Activated CD8-positive, alpha-beta T cell treated with anti-CD3 and anti-CD28 coated beads for 36 hours (primary cell): ENCODE measurements at regions not wholly inside any gene's neighbourhood (a gene's known extent, or its start where the extent isn't known, plus 50 kb on each side); places are given as distances from the start of the nearest gene placed in this dataset.
"Not testable (repeated sequence)": the region's sequence is repeated elsewhere in the genome, so short reads cannot be mapped to it uniquely, and the experiment has no call there.

ENCODE experiments used
- ATAC-seq: fragments of 200-7000 bp; cut with Tn5 transposase; one replicate; pipeline ENCODE4 v1.10.0; 2021; ENCODE audit warnings: mild to moderate bottlenecking, moderate library complexity
- CTCF ChIA-PET: fragments of 350-600 bp; sonication (Branson Sonifier 250); formaldehyde crosslinking; loops from one replicate; lab custom pipeline; 2021; ENCODE audit warnings: antibody characterized with exemption; lab: Charles Lee
- POLR2A ChIA-PET: fragments of 350-600 bp; sonication (Branson Sonifier 250); formaldehyde crosslinking; loops from one replicate; lab custom pipeline; 2021; ENCODE audit warnings: antibody characterized with exemption; lab: Charles Lee
- DNase-seq: peaks from one replicate; pipeline ENCODE4 v3.0.0-alpha.2; 2020
- H3K27ac Mint-ChIP-seq: one replicate; pipeline ENCODE4 v1.8.0; 2021; ENCODE audit warnings: mild to moderate bottlenecking, mixed read lengths
- H3K27me3 Mint-ChIP-seq: one replicate; pipeline ENCODE4 v1.8.0; 2021; ENCODE audit warnings: mixed read lengths
- H3K36me3 Mint-ChIP-seq: one replicate; pipeline ENCODE4 v1.8.0; 2021; ENCODE audit warnings: low read depth, mixed read lengths
- H3K4me1 Mint-ChIP-seq: one replicate; pipeline ENCODE4 v1.8.0; 2021; ENCODE audit warnings: low read depth, mixed read lengths
- H3K4me3 Mint-ChIP-seq: one replicate; pipeline ENCODE4 v1.8.0; 2021; ENCODE audit warnings: mild to moderate bottlenecking, moderate library complexity, mixed read lengths
- H3K9me3 Mint-ChIP-seq: one replicate; pipeline ENCODE4 v1.8.0; 2021; ENCODE audit warnings: mixed read lengths
- intact Hi-C: fragments of 100-400 bp; cut with micrococcal nuclease; formaldehyde crosslinking; loops from one replicate; pipeline ENCODE4 v1.10.0; 2022

DNA sequence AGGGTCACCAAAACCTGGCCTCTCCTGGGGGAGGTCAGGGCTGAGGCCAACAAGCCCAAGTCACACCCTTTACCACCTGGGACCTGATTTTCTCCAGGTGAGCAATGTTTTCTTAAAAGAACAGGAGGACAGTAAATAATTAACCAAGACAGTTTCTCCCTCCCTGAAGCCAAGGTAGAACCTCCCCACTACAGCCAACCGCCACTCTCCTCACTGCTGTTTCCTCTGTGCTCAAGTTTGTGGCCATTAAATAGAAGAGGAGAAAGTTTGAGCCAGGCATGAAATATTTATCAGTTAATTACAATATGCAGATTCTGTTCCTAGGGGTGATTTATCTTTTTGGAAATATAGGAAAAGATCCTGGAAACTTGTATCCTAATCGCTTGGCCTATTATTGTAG lies 150.6 kb upstream of the ANKRD20A1 start:
- H3K4me3 Mint-ChIP-seq, DNase-seq, H3K27me3 Mint-ChIP-seq, H3K9me3 Mint-ChIP-seq, intact Hi-C loops, ATAC-seq, H3K27ac Mint-ChIP-seq, H3K4me1 Mint-ChIP-seq, POLR2A ChIA-PET, H3K36me3 Mint-ChIP-seq, CTCF ChIA-PET: not testable (repeated sequence)

DNA sequence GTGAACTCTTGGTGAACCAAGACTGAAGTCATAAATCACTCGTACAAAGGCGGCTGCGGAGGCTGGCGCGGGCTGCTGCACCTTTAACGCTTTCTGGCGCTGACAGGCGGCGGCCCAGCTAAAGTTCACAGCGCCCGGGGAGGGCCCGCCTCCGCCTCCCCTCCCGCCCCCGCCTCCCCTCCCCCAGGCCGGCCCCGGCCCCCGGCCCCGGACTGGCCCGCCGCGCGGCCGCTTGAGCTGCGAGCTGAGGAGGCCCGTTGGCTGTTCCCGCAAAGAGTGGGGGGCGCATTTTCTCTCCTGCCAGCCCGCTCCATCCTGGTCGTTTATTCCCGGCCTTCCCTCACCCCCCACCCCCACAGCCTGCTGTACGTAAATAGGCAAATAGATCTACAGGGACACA lies 147.3 kb upstream of the ANKRD20A1 start:
- H3K27me3 Mint-ChIP-seq, H3K4me3 Mint-ChIP-seq, CTCF ChIA-PET, intact Hi-C loops, H3K27ac Mint-ChIP-seq, H3K36me3 Mint-ChIP-seq, H3K4me1 Mint-ChIP-seq, H3K9me3 Mint-ChIP-seq, POLR2A ChIA-PET, DNase-seq, ATAC-seq: not testable (repeated sequence)

DNA sequence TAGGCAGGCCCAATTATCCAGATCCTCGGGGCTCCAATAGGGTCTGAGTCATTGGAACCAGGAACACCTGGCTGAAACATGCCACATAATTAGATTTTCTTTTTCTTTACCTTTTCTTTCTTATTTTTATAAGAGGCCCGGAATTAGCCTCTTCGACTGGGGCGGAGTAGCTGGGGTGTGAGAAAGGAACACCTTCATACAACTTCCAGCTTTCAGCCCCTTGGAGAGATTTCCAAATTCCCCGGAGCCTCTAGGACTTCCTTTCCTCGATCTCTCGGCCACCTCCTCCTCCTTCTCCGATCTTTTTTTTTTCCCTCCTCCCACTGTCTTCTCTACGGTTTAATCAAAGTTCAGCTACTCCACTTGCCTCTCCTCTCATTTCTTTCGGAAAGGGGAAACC lies 146.8 kb upstream of the ANKRD20A1 start:
- H3K9me3 Mint-ChIP-seq, DNase-seq, H3K36me3 Mint-ChIP-seq, intact Hi-C loops, ATAC-seq, H3K27me3 Mint-ChIP-seq, H3K27ac Mint-ChIP-seq, H3K4me1 Mint-ChIP-seq, POLR2A ChIA-PET, CTCF ChIA-PET, H3K4me3 Mint-ChIP-seq: not testable (repeated sequence)

DNA sequence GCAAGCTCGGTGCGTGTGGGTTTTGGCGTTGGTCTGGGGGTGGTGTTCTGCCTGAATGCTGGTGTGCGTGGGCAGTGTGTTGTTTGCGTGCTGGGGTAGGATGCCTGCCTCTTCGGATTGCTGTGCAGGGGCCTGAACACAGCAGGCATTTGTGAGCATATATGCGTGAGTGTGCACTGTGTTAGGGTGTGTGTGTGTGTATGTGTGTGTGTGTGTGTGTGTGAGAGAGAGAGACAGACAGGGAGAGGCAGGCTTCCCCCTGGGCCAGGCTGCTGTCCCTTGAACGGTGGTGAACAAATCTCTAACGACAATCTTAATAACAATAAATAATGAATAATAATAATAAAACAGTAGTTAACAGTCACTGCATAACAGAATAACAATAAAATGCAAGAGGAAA lies 145.8 kb upstream of the ANKRD20A1 start:
- CTCF ChIA-PET, H3K27me3 Mint-ChIP-seq, ATAC-seq, H3K9me3 Mint-ChIP-seq, intact Hi-C loops, H3K4me1 Mint-ChIP-seq, H3K36me3 Mint-ChIP-seq, POLR2A ChIA-PET, H3K27ac Mint-ChIP-seq: not testable (repeated sequence)
- DNase-seq, result peak; percentile 3
- peak overlapping the region; percentile 31 for H3K4me3 Mint-ChIP-seq

DNA sequence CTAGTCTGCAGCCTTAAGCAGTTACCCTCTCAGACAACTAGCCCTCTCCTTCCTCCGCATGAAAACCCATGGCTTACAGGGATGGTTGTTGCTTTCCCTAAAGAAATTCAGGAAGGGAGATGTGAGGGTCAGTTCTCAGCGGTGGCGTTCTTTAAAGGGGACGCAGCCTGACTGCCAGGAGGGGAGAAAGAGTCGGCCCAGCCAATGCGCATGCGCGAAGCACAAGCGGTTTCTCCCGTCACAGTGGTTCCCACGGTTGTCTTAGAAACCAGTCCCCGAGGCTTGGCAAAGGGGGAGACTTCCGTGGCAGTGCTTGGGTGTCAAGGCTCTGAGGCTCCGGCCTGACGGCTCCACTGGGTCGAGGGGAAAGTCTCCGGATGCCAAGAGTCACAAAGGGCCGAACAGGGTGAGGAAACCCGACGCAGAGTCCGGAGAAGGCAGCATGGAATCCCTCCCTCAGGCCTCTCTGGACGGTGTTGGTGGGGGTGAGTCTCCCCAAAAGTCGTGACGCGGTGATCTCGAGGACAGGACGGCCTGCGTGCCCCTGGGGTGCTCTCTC lies 140.8 kb upstream of the ANKRD20A1 start:
- H3K36me3 Mint-ChIP-seq, H3K9me3 Mint-ChIP-seq, ATAC-seq, H3K4me3 Mint-ChIP-seq, H3K27ac Mint-ChIP-seq, CTCF ChIA-PET, intact Hi-C loops, H3K4me1 Mint-ChIP-seq, POLR2A ChIA-PET, H3K27me3 Mint-ChIP-seq: not testable (repeated sequence)
- DNase-seq, result peak; percentile 59

DNA sequence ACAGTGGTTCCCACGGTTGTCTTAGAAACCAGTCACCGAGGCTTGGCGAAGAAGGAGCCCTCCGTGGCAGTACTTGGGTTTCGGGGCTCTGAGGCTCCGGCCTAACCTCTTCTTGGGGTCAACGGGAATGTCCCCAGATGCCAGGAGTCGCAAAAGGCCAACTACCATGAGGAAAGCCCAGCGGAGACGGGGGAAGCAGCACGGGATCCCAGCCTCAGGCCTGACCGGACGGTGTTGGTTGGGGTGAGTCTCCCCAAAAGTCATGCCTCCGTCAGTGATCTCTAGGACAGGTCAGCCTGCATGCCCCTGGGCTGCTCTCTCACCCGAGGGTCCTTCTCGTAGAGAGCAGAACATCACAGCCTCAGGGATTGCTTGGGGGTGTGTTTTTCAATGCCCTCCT lies 138.2 kb upstream of the ANKRD20A1 start:
- POLR2A ChIA-PET, H3K4me3 Mint-ChIP-seq, intact Hi-C loops, ATAC-seq, H3K9me3 Mint-ChIP-seq, CTCF ChIA-PET, H3K27ac Mint-ChIP-seq, H3K36me3 Mint-ChIP-seq, H3K27me3 Mint-ChIP-seq, H3K4me1 Mint-ChIP-seq: not testable (repeated sequence)
- peak; percentile 0 for DNase-seq

DNA sequence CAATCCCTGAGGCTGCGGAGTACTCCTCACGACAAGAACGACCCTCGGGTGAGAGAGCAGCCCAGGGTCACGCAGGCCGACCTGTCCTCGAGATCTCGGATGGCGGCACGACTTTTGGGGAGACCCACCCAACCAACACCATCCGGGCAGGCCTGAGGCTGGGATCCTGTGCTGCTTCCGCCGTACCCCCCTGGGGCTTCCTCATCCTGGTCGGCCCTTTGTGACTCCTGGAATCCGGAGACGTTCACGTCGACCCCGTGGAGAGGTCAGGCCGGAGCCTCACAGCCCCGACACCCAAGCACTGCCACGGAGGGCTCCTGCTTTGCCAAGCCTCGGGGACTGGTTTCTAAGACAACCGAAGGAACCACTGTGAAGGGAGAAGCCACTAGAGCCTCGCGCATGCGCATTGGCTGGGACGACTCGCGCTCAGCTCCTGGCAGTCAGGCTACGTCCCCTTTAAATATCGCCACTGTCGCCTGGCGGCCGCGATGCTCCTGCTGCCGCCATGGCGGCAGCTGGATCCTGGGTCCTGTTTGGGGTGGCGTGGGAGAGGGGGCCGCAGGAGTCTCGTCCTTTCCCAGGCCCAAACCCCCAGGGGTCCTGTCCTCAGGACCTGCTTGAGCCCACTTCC lies 136.2 kb upstream of the ANKRD20A1 start:
- H3K9me3 Mint-ChIP-seq, DNase-seq, CTCF ChIA-PET, H3K27me3 Mint-ChIP-seq, H3K36me3 Mint-ChIP-seq, POLR2A ChIA-PET, H3K4me1 Mint-ChIP-seq, H3K27ac Mint-ChIP-seq, intact Hi-C loops, H3K4me3 Mint-ChIP-seq: not testable (repeated sequence)
- peak; percentile 79 for ATAC-seq

DNA sequence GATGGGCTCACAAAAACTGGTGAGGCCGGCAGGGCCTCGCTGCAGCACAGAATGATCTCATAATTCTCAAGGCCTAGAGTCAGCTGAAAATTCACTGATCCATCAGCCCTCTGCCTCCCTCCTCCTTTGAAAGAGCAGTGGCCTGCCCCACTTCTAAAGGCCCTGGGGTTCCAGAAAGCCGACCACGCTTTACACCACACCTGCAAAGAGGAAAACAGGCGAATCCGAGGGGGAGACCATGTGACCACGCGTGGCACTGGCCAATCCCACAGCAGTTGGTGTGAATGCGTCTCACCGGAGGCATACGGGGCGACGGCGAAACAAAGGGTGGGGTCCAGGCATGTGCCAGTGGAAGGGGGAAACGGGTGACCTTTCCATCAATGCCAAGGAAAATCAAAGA lies 135.5 kb upstream of the ANKRD20A1 start:
- H3K27ac Mint-ChIP-seq, ATAC-seq, POLR2A ChIA-PET: not testable (repeated sequence)

DNA sequence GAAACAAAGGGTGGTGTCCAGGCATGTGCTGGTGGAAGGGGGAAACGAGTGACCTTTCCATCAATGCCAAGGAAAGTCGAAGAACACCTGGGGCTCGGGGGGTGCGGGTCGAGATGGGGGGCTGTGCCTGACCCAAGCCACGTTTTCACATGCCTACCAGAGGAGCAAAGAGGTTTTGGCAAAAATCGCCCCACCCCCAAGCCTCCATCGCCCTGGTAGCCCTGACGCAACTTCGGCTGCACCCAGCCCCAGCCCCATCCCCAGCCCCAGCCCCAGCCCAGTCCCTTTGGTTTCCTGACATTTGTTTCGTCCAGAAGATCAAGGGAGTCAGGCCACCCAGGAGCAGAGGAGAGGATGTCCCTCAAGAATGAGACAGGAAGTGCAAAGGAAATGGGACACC lies 133.8 kb upstream of the ANKRD20A1 start:
- CTCF ChIA-PET, H3K9me3 Mint-ChIP-seq, POLR2A ChIA-PET, H3K27ac Mint-ChIP-seq, H3K4me1 Mint-ChIP-seq, H3K36me3 Mint-ChIP-seq, intact Hi-C loops, H3K27me3 Mint-ChIP-seq: not testable (repeated sequence)
- ATAC-seq, result peak; percentile 26
- peak overlapping the region; percentile 50 for H3K4me3 Mint-ChIP-seq
- peak; percentile 72 for DNase-seq

More for the DNA sequence above, 135.5 kb upstream of the ANKRD20A1 start:
- H3K9me3 Mint-ChIP-seq, intact Hi-C loops, H3K4me1 Mint-ChIP-seq, H3K27me3 Mint-ChIP-seq, H3K36me3 Mint-ChIP-seq, CTCF ChIA-PET: not testable (repeated sequence)
- H3K4me3 Mint-ChIP-seq, result peak overlapping the region; percentile 82
- peak; percentile 40 for DNase-seq

DNA sequence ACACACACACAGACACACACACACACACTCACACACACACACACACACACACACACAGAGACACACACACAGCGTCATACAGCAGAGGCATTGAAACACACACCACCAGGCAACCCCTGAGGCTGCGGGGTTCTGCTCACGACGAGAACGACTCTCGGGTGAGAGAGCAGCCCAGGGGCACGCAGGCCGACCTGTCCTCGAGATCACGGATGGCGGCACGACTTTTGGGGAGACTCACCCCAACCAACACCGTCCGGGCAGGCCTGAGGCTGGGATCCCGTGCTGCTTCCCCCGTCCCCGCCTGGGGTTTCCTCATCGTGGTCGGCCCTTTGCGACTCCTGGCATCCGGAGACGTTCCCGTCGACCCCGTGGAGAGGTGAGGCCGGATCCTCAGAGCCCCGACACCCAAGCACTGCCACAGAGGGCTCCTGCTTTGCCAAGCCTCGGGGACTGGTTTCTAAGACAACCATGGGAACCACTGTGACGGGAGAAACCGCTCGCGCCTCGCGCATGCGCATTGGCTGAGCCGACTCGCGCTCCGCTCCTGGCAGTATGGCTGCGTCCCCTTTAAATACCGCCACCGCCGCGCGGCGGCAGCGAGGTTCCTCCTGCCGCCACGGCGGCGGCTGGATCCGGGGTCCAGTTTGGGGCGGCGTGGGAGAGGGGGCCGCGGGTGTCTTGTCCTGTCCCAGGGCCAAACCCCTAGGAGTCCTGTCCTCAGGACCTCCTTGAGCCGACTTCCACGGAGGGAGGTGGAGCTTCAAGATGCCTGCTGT lies 132.3 kb upstream of the ANKRD20A1 start:
- ATAC-seq, H3K4me1 Mint-ChIP-seq, POLR2A ChIA-PET, H3K9me3 Mint-ChIP-seq, H3K27me3 Mint-ChIP-seq, CTCF ChIA-PET, intact Hi-C loops, H3K36me3 Mint-ChIP-seq: not testable (repeated sequence)
- peak; percentile 51 for DNase-seq
- Mint-ChIP-seq H3K27ac (peak overlapping the region; percentile 49), H3K4me3 (peak overlapping the region; percentile 66)

DNA sequence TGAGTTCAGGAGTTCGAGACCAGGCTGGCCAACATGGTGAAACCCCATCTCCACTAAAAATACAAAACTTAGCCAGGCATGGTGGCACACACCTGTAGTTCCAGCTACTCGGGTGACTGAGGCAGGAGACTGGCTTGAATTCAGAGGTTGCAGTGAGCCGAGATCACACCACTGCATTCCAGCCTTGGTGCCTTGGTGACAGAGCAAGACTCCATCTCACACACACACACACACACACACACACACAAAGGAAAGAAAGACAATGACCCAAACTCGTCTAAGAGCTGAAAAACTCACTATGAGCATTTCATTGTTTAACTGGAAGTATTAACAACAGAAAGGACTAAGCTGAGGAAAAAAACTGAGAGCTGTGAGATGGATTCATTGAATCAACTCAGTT lies 95.6 kb upstream of the ANKRD20A1 start:
- H3K9me3 Mint-ChIP-seq, H3K4me3 Mint-ChIP-seq, H3K4me1 Mint-ChIP-seq, H3K27ac Mint-ChIP-seq, ATAC-seq, intact Hi-C loops, DNase-seq, POLR2A ChIA-PET, CTCF ChIA-PET, H3K27me3 Mint-ChIP-seq, H3K36me3 Mint-ChIP-seq: not testable (repeated sequence)

DNA sequence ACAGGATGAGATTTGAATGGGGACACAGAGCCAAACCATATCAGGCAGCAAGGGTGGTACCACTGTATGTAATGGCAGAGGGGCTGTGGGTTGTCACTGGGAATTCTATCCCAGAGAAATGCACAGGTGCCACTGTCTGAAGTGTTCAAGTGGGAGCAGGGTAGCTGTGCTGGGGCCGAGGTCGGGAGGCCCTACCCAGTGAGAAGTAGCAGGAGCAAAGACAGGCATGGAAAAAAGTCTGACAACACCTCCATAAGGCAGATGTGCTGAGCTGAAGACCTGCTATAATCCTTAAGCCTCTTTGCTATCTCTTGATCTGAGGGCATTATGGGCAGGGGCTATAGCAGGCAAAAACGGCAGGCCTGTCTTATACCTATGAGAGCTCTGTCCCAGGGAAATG lies 86.9 kb upstream of the ANKRD20A1 start:
- H3K36me3 Mint-ChIP-seq, H3K9me3 Mint-ChIP-seq, H3K4me3 Mint-ChIP-seq, intact Hi-C loops, POLR2A ChIA-PET, H3K27ac Mint-ChIP-seq, DNase-seq, CTCF ChIA-PET, H3K27me3 Mint-ChIP-seq, H3K4me1 Mint-ChIP-seq, ATAC-seq: not testable (repeated sequence)
